ENCODE measurements at regions not wholly inside any gene's neighbourhood (a gene's known extent, or its start where the extent isn't known, plus 50 kb on each side); places are given as distances from the start of the nearest gene placed in this dataset.

- no peak for DNase-seq (ENCODE audit: extremely low read depth in 1 of 11, low read depth in 9 of 11, low spot score in 4 of 11)
Measured at GRCh38 chr3:178417736-178418135, 118.5 kb upstream of the KCNMB2 start.

GRCh38 chr3:178419071-178419470, 117.2 kb upstream of the KCNMB2 start:
- DNase-seq (ENCODE audit: extremely low read depth in 1 of 11, low read depth in 9 of 11, low spot score in 4 of 11), result no peak

- DNase-seq (ENCODE audit: extremely low read depth in 1 of 11, low read depth in 9 of 11, low spot score in 4 of 11), result no peak
Measured at GRCh38 chr3:178420033-178420432, 116.2 kb upstream of the KCNMB2 start.

GRCh38 chr3:178421069-178421468, 115.2 kb upstream of the KCNMB2 start:
- DNase-seq (ENCODE audit: extremely low read depth in 1 of 11, low read depth in 9 of 11, low spot score in 4 of 11), result peak in 1 of 11 donors; percentile 50

- no peak for DNase-seq (ENCODE audit: extremely low read depth in 1 of 11, low read depth in 9 of 11, low spot score in 4 of 11)
Measured at GRCh38 chr3:178422406-178422805, 113.8 kb upstream of the KCNMB2 start.

- no peak for DNase-seq (ENCODE audit: extremely low read depth in 1 of 11, low read depth in 9 of 11, low spot score in 4 of 11)
Measured at GRCh38 chr3:178428037-178428436, 108.2 kb upstream of the KCNMB2 start.

- no peak for DNase-seq (ENCODE audit: extremely low read depth in 1 of 11, low read depth in 9 of 11, low spot score in 4 of 11)
Measured at GRCh38 chr3:178434206-178434805, 101.9 kb upstream of the KCNMB2 start.

GRCh38 chr3:178435575-178435974, 100.7 kb upstream of the KCNMB2 start:
- DNase-seq (ENCODE audit: extremely low read depth in 1 of 11, low read depth in 9 of 11, low spot score in 4 of 11), result no peak

- peak in 1 of 11 donors; percentile 26 for DNase-seq (ENCODE audit: extremely low read depth in 1 of 11, low read depth in 9 of 11, low spot score in 4 of 11)
Measured at GRCh38 chr3:178436773-178437172, 99.5 kb upstream of the KCNMB2 start.

- no peak for DNase-seq (ENCODE audit: extremely low read depth in 1 of 11, low read depth in 9 of 11, low spot score in 4 of 11)
Measured at GRCh38 chr3:178437236-178437635, 99.0 kb upstream of the KCNMB2 start.

- DNase-seq (ENCODE audit: extremely low read depth in 1 of 11, low read depth in 9 of 11, low spot score in 4 of 11), result no peak
Measured at GRCh38 chr3:178439504-178439903, 96.7 kb upstream of the KCNMB2 start.

GRCh38 chr3:178440043-178440442, 96.2 kb upstream of the KCNMB2 start:
- DNase-seq (ENCODE audit: extremely low read depth in 1 of 11, low read depth in 9 of 11, low spot score in 4 of 11), result no peak

- DNase-seq (ENCODE audit: extremely low read depth in 1 of 11, low read depth in 9 of 11, low spot score in 4 of 11), result no peak
Measured at GRCh38 chr3:178443634-178444033, 92.6 kb upstream of the KCNMB2 start.

- DNase-seq (ENCODE audit: extremely low read depth in 1 of 11, low read depth in 9 of 11, low spot score in 4 of 11), result no peak
Measured at GRCh38 chr3:178445139-178445538, 91.1 kb upstream of the KCNMB2 start.

- DNase-seq (ENCODE audit: extremely low read depth in 1 of 11, low read depth in 9 of 11, low spot score in 4 of 11), result no peak
Measured at GRCh38 chr3:178446059-178446458, 90.2 kb upstream of the KCNMB2 start.

- DNase-seq (ENCODE audit: extremely low read depth in 1 of 11, low read depth in 9 of 11, low spot score in 4 of 11), result no peak
Measured at GRCh38 chr3:178450476-178450875, 85.8 kb upstream of the KCNMB2 start.

GRCh38 chr3:178451799-178452198, 84.4 kb upstream of the KCNMB2 start:
- DNase-seq (ENCODE audit: extremely low read depth in 1 of 11, low read depth in 9 of 11, low spot score in 4 of 11), result no peak

GRCh38 chr3:178454726-178455125, 81.5 kb upstream of the KCNMB2 start:
- no peak for DNase-seq (ENCODE audit: extremely low read depth in 1 of 11, low read depth in 9 of 11, low spot score in 4 of 11)

- no peak for DNase-seq (ENCODE audit: extremely low read depth in 1 of 11, low read depth in 9 of 11, low spot score in 4 of 11)
Measured at GRCh38 chr3:178455226-178455625, 81.0 kb upstream of the KCNMB2 start.

- DNase-seq (ENCODE audit: extremely low read depth in 1 of 11, low read depth in 9 of 11, low spot score in 4 of 11), result no peak
Measured at GRCh38 chr3:178455946-178456345, 80.3 kb upstream of the KCNMB2 start.

GRCh38 chr3:178456621-178457285, 79.5 kb upstream of the KCNMB2 start:
- DNase-seq (ENCODE audit: extremely low read depth in 1 of 11, low read depth in 9 of 11, low spot score in 4 of 11), result no peak

All from renal cortex interstitium (tissue), 11 donors.